Gastrocnemius medialis (tissue), 4 donors: ENCODE measurements at regions not wholly inside any gene's neighbourhood (a gene's known extent, or its start where the extent isn't known, plus 50 kb on each side); places are given as distances from the start of the nearest gene placed in this dataset.

Experiments
- POLR2A ChIP-seq, 2 donors: fragments of 450-650 bp; IDR thresholded peaks; one replicate each; pipeline ENCODE4 v1.6.1; 2017; ENCODE audit warnings: antibody characterized with exemption in 2 of 2, mild to moderate bottlenecking in 2 of 2, moderate library complexity in 2 of 2
- TF ChIP-seq, protein P1 (sequence below), 5 experiments: fragments of 450-650 bp in 3 of 5; fragments of 200-600 bp in 2 of 5; sonication (generic) in 2 of 5; IDR thresholded peaks in 4 of 5; conservative IDR thresholded peaks in 1 of 5; 1 replicate in 4 of 5; 2 replicates in 1 of 5; pipeline ENCODE4 v1.5.1; 2016 to 2019; ENCODE audit warnings: antibody characterized with exemption in 5 of 5, mild to moderate bottlenecking in 3 of 5, moderate library complexity in 3 of 5

DNA sequence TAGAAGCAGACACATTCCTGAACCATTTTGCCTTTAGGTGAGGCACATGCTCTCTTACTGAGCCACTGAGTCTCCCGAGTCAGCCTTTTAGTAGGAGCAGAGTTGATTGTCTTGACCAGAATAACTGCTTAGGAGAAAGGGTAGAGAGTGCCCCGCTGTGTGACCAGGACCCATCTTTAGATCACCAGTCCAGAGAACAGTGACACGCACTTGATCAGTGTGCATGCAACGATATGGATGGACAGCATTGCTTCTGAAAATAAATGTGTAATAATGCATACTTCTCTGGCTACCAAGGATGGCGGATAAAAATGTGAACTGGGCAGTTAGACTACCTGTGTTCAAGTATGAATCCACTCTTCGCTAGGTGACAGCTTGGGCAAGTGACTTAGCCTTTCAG is 897.7 kb downstream of the TRIML1 start:
- TF ChIP-seq, protein P1, sequence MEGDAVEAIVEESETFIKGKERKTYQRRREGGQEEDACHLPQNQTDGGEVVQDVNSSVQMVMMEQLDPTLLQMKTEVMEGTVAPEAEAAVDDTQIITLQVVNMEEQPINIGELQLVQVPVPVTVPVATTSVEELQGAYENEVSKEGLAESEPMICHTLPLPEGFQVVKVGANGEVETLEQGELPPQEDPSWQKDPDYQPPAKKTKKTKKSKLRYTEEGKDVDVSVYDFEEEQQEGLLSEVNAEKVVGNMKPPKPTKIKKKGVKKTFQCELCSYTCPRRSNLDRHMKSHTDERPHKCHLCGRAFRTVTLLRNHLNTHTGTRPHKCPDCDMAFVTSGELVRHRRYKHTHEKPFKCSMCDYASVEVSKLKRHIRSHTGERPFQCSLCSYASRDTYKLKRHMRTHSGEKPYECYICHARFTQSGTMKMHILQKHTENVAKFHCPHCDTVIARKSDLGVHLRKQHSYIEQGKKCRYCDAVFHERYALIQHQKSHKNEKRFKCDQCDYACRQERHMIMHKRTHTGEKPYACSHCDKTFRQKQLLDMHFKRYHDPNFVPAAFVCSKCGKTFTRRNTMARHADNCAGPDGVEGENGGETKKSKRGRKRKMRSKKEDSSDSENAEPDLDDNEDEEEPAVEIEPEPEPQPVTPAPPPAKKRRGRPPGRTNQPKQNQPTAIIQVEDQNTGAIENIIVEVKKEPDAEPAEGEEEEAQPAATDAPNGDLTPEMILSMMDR (IDR thresholded peaks at IDR 0.05 in 4 of 5, conservative IDR thresholded peaks at IDR 0.05 in 1 of 5), result no peak
- no peak for TF ChIP-seq POLR2A (IDR thresholded peaks at IDR 0.05)
